Posterior vena cava (tissue), 2 donors: ENCODE measurements at regions not wholly inside any gene's neighbourhood (a gene's known extent, or its start where the extent isn't known, plus 50 kb on each side); places are given as distances from the start of the nearest gene placed in this dataset.
"Not testable (repeated sequence)": the region's sequence is repeated elsewhere in the genome, so short reads cannot be mapped to it uniquely, and the experiment has no call there.

Source experiments
- DNase-seq: peaks from one replicate; pipeline ENCODE4 v3.0.0-alpha.2; 2020; ENCODE audit warnings: low spot score
- intact Hi-C, 2 donors: fragments of 100-400 bp; cut with DNase I; formaldehyde crosslinking; loops; one replicate each; pipeline versions ENCODE4 v1.14.1 to v1.14.2; 2022 to 2023
- donor health status: DM: yes; HTN: yes; CAD: no.
- donor health status: DM: yes; HTN: yes; CAD: no.

GRCh38 chr2:179385756-179386155 is 121.1 kb upstream of the SESTD1 start:
- intact Hi-C loops, DNase-seq: not testable (repeated sequence)

GRCh38 chr2:179383975-179384374 is 119.3 kb upstream of the SESTD1 start:
- intact Hi-C loops: no loop called here
- DNase-seq: no peak

DNA sequence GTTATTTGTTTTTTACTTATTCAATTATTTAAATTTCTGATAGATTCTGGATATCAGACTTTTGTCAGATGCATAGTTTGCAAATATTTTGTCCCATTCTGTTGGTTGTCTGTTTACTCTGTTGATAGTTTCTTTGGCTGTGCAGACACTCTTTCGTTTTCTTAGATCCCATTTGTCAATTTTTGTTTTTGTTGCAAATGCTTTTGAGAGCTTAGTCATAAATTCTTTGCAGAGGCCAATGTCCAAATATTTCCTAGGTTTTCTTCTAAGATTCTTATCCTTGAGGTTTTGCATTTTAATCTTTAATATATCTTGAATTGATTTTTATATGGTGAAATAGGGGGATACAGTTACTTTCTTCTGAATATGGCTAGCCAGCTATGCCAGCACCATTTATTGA is 112.7 kb upstream of the SESTD1 start:
- intact Hi-C loops: no loop called here

DNA sequence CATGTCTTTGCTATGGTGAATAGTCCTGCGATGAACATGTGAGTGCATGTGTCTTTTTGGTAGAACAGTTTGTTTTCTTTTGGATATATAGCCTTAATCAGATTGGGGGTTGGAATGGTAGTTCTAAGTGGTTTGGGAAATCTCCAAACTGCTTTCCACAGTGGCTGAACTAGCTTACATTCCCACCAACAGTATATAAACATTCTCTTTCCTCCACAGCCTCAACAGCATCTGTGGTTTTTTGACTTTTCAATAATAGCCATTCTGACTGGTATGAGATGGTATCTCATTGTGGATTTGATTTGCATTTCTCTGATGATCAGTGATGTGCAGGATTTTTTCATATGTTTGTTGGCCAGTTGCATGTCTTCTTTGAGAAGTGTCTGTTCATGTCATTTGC is 112.2 kb upstream of the SESTD1 start:
- no peak for DNase-seq
- intact Hi-C loops: no loop called here

More for the DNA sequence above, 112.7 kb upstream of the SESTD1 start:
- DNase-seq: no peak

- no peak for DNase-seq
- intact Hi-C loops: loop anchor here in 1 of 2 donors (5.0 kb wide), 1 partner anchor 577 kb away; no protein-coding TSS in a partner anchor
Observed at GRCh38 chr2:179373816-179374215, 109.2 kb upstream of the SESTD1 start.

DNA sequence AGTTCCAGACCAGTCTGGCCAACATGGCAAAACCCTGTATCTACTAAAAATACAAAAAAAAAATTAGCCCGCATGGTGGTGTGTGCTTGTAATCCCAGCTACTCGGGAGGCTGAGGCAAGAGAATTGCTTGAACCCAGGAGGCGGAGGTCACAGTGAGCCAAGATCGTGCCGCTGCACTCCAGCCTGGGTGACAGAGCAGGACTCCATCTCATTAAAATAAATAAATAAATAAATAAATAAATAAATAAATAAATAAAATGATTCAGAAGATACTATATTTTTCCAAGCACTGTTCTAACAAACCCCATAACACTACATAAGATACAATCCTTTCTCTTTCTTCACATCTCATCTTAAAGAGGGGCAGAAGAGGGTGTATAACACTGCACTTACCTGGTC is 100.9 kb upstream of the SESTD1 start:
- intact Hi-C loops, DNase-seq: not testable (repeated sequence)

- intact Hi-C loops: no loop called here
- DNase-seq: no peak
Observed at GRCh38 chr2:179355881-179356280, 91.2 kb upstream of the SESTD1 start.

DNA sequence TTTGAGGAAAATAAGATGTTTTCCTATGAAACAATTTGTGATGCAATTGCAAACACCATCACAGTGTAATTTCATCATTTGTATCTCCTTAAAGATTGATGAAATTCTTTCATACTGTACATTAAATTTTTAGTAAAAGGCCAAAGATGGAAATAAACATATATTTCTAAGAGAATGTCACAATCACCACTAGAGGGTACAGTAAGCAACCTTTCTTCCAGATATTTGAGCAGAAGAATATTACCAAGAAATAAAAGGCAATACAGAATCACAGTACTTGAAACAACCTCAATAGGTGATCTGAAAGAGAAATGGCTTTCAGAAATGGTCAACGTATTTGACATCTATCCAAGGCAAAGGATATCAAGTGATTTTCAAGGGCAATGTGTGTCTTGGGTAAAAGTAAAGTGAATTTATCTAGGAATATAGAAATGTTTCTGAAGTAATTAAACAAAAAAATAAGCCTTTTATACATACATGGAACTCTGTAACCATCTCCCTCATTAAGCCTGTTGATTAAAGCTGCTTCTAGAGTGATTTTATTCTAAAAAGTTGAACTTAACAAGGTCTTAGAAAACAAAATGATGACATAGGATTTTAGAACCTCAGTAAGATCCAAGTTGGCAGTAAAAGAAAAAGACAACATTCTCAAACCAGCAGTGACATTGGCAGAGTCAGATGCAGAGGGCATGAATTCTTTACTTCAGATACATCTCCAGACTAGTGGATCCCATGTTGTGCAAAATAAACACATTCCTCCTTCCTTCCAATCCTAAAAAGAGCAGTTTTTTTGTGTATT is 90.3 kb upstream of the SESTD1 start:
- DNase-seq: no peak

DNA sequence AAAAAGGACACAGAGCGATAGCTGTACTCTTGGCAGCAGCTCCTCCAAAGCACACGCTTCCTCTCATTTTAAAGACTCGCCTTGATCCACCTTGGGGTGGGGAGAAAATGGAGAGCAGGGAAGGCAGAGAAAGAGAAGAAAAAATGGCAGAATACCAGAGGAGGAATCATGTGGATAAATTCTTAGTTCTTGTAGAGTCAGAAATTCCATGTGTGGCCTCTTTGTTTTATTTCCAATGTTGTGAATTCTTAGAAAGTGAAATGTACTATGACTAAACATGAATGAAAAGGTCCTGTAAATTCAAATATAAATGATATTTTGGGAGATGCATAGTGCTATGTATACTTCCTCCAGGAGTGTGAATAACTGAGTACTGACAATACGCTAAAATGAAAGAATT is 89.7 kb upstream of the SESTD1 start:
- intact Hi-C loops: no loop called here
- no peak for DNase-seq

More for the DNA sequence above, 90.3 kb upstream of the SESTD1 start:
- intact Hi-C loops: no loop called here

- DNase-seq: no peak
Observed at GRCh38 chr2:179352181-179352580, 87.5 kb upstream of the SESTD1 start.

GRCh38 chr2:179351057-179351456 is 86.4 kb upstream of the SESTD1 start:
- intact Hi-C loops: no loop called here
- DNase-seq: no peak

More at GRCh38 chr2:179352181-179352580, 87.5 kb upstream of the SESTD1 start:
- intact Hi-C loops: no loop called here

- no peak for DNase-seq
- intact Hi-C loops: no loop called here
Observed at GRCh38 chr2:179349670-179350303, 85.2 kb upstream of the SESTD1 start.

GRCh38 chr2:179348906-179349305 is 84.3 kb upstream of the SESTD1 start:
- DNase-seq: no peak
- intact Hi-C loops: no loop called here

DNA sequence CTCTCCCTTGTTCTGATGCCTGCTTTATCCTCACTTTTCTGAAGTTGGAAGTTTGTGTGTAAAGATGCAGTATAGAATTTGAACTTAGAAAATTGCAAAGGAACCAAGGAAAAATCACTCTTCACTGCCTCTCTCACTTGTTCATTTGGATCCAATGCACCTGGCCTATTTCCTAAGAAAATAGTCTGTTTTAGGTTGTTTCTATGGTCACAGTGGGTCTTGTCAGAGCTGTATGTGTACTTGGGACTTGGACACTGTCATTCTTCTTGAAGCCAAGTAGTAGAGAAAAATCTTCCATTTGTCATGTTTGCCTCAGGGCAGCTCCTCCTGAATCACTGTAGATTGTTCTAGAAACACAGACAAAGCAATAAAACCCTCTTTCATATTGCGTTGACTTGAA is 80.3 kb upstream of the SESTD1 start:
- DNase-seq: no peak
- intact Hi-C loops: no loop called here

- intact Hi-C loops: no loop called here
- no peak for DNase-seq
Observed at GRCh38 chr2:179344280-179344964, 79.8 kb upstream of the SESTD1 start.

- intact Hi-C loops: no loop called here
- no peak for DNase-seq
Observed at GRCh38 chr2:179343945-179344279, 79.3 kb upstream of the SESTD1 start.

DNA sequence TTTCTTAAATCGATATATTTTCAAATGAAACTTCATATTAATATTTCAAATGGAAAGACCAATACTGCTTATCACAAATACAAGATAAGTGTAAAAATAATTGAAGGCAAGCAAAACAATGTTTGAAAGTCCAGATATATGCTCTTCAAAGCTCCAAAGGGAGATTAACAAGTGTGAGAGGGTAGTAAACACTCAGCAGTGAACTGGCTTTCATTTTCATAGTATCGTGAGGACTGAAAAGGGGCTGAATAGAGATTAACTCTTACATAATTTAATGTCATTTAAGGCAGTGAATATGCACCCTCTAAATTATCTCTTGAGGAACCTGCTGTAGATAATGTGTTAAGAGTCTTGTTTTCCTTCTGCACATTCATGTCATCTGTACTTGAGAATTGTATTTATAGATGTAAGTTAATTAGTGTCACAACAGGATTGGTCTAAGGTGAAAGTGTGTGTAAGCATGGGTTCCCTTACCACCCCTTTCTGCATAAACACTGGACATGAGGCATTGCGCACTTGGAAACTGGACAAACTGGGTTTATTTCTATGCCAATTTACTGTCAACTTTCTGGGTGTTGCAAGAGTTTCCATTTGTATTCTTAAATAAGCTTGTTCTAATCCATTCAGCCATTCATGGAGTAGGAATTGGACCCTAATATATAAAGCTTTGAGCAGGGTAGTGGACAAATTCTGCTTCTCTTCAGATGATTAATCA is 76.7 kb upstream of the SESTD1 start:
- no peak for DNase-seq
- intact Hi-C loops: no loop called here

- intact Hi-C loops: no loop called here
- DNase-seq: no peak
Observed at GRCh38 chr2:179340678-179341077, 76.0 kb upstream of the SESTD1 start.

DNA sequence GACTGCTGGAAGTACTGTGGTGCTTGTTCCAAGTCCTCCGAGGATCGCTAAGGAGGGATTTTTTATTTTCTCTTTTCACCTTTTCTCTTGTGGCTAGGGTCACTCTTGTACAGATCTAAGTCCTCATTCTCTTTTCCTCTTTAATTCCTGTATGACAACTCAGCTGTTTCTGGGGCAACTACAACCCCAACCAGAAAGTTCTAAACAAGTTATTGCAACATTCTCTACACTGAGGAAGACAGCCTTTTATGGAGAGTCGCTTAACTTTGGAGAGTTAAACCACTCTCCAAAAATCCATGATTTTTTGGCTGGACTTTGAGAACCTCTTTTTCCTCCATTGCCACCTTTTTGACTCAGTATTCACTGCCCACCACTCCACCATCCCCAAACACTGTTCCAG is 74.0 kb upstream of the SESTD1 start:
- DNase-seq: no peak
- intact Hi-C loops: no loop called here
